A673 (cell line): ENCODE measurements at regions not wholly inside any gene's neighbourhood (a gene's known extent, or its start where the extent isn't known, plus 50 kb on each side); places are given as distances from the start of the nearest gene placed in this dataset.

Source experiments
- CTCF ChIP-seq: fragments of 300-800, 200-600 bp; sonication (generic); conservative IDR thresholded peaks from 2 replicates; pipeline ENCODE4 v1.5.1; 2017; ENCODE audit warnings: low read depth, mild to moderate bottlenecking, antibody characterized with exemption, low read length, moderate library complexity, mixed read lengths
- EZH2 ChIP-seq: fragments of 200-600 bp; sonication (generic); IDR thresholded peaks from 2 replicates; pipeline ENCODE4 v1.6.1; 2017; ENCODE audit warnings: borderline replicate concordance, low read depth, mild to moderate bottlenecking, mixed read lengths, antibody characterized with exemption, low read length; ENCODE audit not compliant: poor library complexity, severe bottlenecking

GRCh38 chr3:159897331-159898075 lies 91.1 kb upstream of the IL12A start:
- TF ChIP-seq CTCF (no peak), EZH2 (no peak)
